ENCODE measurements at regions not wholly inside any gene's neighbourhood (a gene's known extent, or its start where the extent isn't known, plus 50 kb on each side); places are given as distances from the start of the nearest gene placed in this dataset.

DNA sequence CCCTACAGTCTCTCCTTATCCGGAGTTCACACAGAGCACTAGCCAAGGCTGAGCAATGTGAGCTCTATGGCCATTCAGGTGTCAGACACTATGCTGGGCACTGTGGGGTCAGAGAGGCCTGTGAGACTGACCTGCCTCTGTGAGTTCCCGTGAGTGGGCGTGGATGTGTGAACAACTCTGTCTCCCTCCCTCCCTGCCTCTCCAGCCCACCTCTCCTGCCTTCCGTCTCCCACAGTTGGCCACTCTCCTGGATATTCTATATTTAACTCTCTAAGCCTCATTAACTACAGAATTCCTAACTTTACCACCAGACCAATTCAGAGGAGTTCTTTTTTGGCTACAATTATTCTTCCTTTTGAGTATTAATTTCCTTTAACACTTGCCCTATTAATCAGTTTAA lies 191.6 kb upstream of the NCAM1 start:
- DNase-seq = no peak

DNA sequence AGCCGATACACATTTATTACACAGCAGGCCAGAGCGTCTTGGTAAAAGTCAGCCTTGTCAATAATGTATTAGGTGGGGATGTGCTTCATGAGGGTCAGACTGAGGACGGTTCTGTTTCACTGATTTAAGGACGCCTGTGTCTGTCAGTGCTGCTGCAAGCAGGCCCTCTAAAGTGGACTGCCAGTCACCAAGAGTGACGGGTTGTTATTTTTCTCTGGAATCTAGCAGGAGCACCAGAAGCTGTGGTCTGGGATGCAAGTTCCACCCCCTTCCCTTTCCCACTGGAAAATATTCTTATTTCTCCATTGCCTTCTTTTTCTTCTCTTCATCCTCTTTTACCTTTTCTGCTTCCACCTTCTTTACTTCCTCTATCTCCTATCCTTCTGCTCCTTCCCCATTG lies 191.2 kb upstream of the NCAM1 start:
- no peak for DNase-seq

DNA sequence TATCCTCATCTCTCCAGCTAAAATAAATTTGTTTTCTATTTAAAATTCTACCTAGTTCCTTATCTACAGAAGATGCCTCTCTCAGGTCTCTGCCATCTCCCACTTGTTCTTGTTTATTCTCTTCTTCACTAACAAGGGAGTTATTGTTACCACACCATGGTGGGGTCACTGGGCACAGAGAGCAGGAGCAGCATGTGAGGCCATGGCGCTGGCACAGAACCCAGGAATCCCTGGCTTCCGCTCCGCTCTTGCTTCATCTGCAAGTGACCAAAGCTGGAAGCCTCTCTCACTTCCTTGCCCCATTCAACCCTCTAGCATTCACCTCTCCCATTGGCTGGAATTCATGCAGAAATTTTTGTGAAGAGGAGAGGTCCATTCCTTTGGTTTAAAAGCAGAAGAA lies 190.7 kb upstream of the NCAM1 start:
- DNase-seq = no peak

DNA sequence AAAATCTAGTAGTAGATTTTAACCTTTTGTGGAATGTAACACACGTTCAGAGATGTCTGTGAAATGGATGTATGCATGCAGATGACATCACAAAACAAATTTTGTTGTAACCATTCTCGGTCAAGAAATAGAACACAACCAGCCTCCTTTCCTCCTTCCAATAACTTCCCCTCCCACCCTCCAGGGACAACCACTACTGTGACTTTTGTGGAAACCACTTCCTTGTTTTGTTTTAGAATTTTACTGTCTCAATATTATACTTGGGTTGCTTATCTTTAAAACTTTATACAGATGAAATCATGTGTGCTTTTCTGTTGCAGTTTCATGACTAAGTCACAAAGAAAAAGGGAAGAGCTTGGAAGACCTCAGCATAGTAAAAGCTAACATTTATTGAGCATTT lies 189.4 kb upstream of the NCAM1 start:
- no peak for DNase-seq

DNA sequence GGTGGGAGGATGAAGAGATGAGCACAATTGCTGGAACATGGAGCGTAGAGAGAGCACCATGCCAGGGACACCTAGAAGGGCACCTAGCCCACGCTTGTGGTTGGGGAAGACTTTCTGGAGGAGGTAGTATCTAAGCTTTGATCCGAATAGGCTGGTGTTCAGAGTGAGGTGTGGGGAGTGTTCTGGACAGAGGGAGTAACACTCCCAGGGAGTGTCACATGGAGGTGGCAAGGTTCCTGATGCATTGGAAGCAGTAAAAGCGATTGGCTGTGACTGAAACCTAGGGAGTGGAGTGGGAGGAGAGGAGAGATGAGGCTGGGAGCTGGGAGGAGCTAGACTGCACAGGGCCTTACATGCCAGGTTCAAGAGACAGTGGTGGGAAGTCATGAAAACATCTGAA lies 188.0 kb upstream of the NCAM1 start:
- no peak for DNase-seq

DNA sequence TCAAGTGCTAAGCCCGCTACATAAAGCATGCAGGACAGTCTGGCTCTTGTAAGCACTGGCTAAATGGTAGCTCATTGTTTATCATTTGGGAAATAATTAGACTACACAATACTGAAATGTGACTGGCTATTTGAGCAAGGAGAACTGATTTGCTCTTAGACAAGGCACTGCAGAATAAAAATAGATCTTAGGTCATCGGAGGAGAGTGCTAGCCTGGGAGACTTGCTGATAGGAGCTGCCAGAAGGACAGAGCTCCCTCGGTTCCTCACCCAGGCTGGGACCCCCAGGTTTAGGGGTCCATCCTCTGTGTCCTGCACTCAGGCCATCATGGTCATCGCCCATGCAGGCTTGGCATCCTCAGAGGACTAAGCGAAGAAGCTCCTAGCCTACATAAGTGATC lies 184.4 kb upstream of the NCAM1 start:
- DNase-seq = no peak

DNA sequence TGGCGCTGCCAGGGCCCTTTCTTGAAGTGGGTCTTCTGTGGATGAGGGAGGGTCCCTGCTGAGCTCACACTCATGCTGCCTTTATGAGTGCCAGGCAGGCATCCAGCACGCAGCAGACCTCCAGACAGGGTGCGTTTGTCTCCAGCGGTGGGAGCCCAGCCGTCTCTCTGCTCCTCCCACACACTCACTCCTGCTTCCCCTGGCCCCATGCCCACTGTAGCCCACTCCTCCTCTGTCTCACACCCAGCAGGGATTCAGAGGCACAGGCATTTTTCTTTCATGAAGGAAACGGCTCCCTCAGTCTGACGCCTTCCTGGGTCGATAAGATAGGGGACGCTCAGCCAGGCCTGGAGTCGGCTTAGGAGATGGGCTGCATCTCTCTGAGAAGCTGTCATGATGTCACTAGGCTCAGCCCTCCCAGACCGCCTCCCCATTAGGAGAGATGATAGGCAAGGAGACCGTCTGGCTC lies 183.9 kb upstream of the NCAM1 start:
- no peak for DNase-seq

DNA sequence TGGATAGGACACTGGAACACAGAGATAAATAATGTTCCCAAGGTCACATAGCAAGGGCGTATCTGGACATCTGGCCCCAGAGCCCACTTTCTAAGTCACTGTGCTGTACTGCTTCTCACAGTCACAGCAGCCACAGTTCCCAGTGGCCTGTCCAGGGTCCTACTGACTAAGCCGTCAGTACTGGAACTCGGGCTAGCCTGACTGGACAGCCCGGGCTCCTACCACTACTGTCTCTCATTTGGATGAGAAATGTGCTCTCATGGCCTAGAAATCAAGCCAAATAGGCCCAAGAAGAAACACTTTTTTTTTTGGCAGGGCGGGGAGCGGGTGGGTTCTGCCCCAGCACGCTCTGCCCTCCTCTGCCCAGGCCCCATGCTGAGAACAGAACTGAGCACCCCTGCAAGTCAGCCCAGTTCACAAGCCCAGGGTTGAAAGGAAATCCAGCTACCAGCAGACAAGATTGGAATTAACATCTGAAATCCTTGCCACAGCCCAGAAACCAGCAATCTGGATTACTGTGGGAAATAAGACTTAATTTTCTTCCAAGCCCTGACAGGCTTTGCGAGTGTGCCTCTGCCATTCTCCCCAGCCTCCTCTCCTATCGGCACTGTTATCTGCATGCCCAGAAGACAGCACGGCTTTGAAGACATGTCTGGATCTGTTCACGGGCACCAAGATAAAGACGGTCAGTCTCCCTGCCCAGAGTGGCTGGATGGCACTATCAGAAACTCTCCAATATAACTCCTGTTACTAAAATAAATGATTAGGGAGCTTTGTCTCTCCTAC lies 182.9 kb upstream of the NCAM1 start:
- DNase-seq = no peak

DNA sequence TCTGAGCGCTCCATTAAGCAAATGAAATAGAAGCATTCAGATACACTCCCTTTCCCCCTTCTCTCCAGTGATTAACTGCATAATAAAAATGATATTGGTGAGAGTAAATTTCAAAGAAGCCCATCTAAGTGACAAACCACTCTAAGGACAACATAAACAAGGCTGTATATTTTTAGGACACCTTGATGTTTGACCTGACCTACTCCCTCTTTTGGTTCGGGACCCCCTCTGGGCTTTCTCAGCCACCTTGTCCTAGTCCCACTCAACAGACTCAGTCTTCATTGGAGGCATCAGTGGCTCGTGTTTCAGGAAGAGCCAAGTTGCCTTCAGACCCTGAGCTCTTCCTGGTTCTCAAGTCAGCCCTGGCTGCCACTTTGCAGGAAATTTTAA lies 182.3 kb upstream of the NCAM1 start:
- DNase-seq = no peak

DNA sequence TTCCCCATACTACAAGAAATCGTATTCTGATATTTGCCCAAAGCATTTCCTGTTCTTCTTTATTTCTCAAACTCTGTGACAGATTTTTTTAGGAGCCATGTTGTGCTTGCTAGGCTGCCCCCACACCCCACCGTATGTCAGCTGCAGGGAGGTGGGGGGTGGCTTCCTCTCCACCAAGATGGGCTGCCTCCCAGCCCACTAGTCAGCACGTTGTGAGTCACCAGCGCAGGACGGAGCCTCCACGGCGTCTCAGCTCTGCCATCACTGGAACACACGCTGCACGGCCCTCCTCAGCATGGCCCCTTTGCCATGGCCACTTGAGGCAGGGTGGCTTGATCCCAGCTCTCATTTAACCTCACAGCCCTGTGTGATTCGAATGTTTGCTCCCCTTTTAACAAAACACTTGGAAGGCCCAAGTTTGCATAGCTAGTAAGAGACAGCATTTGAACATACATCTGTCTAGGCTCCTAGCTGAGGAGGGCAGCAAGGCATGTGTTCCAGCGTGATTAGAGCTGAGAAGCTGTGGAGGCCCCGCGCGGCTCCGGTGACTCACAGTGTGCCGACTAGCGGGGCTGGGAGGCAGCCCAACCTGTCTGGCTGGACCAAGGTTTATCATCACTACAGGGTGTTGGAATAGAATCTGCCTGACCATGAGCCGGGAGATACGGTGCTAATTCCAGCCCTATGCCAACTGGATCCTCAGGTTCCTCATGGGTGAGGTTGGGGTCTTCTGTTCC lies 180.7 kb upstream of the NCAM1 start:
- DNase-seq = no peak

DNA sequence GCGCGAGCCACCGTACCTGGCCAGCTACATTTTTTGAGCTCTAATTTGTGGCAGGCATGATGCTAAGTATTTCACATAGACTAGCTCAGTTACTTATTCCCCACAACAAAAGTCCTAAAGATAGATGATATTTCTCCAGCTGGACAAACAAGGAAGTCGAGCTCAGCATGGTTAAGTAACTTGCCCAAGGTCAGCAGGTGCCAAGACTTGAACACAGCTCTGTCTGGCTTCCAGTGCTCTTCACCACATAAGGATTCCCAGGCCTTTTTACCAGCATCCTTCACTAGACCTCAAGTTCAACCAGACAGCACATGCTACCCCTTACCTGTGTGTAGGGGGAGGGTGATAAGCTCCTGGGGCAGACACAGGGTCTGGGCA lies 177.3 kb upstream of the NCAM1 start:
- no peak for DNase-seq

DNA sequence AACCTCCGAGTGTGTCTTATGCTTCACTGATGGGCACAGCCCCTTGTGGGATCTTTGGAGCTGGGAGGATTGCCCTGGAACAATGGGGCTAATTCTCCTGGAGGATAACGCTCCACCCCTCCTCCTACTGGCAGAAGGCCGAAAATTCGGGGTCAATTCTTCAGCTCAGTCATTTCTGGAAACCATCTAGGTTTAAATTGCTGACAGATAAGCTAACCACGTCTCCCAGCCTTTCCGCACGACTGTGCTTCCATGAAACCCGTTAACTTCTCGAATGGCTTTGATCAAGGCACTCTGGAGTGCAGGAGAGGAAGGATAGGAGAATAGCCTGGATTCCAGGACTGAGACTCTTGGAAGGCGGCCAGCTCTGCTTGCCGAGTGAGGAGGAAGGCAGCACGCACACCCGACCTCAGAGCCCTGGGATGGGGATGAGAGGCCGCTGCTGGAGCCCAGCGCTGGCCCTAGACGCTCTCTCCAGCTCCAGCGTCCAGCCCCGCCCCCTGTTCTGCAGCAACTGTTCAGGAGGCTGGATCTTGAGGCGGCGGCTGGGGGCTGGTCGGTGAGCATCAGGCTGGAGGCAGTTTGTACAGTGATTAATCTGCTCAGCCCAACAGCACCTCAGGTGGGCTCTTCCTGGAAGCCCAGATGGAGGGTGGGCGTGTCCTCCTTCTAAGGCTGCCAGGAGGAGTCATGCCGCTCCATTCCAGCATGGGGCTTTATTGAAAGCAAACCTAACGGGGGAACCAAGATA lies 176.7 kb upstream of the NCAM1 start:
- DNase-seq = no peak

DNA sequence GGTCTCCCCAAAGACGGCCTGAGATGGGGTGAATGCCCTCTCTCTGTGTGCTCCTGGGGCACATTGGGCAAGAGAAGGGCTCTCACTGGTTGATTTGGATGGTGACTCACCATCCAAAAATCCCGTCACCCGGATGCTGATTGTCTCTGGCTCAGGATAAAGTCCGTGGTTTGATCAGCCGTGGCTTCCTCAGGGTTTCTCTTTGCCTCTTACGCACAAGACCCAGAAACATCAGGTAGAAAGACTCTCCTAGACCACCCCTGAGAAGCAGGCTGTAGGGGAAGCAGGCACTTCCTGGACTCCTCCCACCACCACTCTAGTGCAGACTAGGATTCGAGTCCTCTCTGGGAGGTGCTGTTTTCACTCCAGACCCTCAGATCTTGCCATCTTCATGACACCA lies 176.1 kb upstream of the NCAM1 start:
- no peak for DNase-seq

DNA sequence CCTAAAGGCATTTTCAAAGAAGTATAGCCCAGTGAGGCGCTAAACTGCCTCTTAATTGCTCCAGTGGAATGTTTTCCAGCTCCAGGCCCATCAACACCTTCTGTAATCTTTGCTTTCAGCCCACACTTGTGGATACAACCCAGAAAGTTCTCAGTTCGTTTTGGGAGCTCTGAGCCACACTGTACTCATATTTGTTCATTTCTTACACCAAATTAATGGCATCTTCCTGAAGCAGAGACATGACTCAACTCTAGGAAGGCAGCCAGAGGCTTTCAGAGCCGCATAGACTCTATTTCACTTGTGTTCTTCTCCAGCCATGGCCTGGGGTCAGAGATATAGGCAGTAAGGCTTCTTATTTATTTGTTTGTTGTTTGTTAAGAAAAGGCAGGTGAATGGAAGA lies 175.5 kb upstream of the NCAM1 start:
- no peak for DNase-seq

DNA sequence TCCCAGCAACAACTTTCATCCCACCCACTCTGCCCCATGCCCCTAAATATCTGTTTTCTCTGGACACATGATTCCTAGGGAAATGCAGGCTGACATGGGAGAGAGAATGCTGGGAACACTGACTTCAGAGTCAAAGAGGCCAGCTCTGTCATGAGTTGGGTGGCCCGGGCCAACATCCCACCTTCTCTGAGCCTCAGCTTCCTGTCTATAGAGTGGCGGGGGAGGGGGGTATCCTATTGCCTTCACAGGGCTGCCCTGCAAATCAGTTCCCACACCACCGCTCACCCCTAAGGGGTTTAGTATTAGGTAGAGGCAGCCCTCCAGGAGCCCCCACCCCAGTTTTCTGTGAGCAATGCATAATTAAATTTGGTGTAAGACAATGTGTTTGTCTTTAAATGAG lies 175.0 kb upstream of the NCAM1 start:
- no peak for DNase-seq

DNA sequence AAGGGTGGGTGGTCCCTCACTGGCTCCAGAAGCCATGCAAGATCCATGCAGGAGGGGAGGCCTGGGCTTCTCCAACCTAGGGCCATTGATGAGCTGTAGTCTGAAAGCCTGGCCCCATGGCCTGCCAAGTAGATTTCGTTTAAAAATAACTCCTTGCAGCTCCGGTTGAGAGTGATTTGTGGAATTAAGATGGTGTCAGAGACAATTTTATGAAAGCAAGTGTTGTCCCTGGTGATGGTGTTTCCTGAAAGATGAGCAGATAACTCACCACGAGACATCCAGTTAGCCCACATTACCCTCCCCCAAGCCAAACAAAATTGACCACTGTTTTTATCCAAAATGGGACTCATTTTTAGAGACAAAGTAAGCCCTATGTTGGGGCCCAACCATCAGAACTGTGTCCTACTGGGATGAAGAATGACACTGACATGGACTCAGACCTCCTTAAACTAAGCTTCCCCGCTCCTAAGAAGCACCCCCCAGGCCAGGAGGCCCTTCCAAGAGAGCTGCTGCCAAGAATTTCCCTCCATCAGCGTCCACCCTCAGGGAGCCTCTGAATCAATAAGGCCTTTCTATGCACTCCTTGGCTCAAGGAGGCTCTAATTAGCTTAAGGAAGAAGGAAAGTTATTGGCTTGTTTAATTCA lies 174.2 kb upstream of the NCAM1 start:
- DNase-seq = no peak

DNA sequence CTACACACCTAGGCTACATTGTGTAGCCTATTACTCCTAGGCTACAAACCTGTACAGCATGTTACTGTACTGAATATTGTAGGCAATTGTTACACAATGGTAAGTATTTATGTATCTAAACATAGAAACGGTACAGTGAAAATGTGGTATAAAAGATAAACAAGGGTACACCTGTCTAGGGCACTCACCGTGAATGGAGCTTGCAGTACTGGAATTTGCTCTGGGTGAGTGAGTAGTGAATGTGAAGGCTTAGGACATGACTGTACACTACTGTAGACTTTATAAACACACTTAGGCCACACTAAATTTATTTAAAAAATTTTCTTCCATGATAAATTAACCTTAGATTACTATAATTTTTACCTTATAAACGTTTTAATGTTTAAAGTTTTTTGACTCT lies 171.7 kb upstream of the NCAM1 start:
- DNase-seq = no peak

DNA sequence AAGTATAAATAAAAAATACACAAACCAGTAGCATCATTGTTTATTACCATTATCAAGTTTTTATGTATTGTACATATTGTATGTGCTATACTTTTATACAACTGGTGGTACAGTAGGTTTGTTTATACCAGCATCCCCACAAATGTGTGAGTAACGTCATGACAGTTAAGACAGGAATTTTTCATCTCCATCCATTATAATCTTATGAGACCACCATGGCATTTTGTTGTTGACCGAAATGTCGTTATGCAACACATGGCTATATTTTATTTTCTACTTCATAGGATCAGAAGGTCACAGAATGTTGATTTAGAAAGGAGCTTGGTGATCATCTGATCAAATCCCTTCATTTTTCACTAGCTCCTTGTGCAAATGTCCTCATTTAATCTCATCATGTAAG lies 170.9 kb upstream of the NCAM1 start:
- DNase-seq = no peak

DNA sequence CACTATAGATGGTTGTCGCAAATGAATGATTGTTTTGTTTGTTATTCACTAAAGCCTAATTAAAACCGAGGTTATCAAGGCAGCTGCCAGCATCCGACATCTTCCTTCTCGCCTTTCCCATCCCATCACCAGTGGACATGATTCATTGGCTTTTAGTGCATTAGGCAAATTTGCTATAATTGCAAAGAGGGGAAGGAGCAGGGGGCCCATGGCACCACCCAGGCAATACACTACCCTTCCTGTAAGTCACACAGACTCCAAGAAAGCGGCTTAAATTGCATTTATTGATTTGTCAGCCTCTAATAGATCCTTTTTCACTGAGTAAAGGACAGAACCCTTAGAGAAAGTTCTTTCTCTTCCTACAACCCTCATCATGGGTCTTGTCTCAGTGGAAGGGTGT lies 169.2 kb upstream of the NCAM1 start:
- DNase-seq = no peak

DNA sequence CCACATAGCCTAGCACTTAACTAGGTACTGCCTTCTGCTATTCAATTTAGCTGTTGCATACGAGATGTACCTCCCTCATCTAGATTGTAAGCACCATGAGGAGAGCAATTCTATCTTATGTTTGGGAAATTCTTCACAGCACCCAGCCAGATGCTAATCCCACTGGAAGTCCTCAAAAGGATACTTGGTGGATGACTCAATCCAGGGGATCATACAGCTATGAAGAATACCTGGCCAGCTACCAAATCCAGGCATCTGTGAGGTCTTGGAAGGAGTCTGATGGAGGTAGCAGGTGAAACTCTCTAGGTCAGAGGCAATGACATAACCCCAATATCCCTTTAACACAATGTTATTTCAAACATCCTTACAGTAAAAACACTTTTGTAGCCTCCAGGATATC lies 167.8 kb upstream of the NCAM1 start:
- DNase-seq = no peak

DNA sequence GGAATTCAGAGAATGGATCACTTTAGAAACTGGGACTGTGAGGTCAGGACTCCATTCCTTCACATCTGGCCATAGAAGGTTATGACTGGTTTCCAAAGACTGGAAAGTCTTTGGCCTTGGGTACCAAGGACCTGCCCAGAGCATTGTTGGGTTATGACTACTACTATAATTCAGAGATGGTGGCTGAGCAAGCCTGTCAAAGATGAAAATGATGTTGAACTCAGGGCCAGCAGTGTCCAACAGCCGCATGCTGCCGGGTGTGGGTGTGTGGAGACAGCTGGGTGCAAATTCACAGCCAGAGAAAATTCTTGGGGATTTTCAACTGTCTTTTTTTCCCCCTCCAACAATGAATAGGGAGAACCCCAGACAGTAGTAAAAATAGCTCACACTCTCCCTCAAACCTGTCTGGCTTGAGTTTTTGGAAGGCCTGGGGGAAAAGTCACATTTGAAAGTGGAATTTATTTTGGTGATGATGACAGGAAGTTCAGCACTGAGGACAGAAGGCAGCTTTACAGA lies 166.8 kb upstream of the NCAM1 start:
- no peak for DNase-seq

DNA sequence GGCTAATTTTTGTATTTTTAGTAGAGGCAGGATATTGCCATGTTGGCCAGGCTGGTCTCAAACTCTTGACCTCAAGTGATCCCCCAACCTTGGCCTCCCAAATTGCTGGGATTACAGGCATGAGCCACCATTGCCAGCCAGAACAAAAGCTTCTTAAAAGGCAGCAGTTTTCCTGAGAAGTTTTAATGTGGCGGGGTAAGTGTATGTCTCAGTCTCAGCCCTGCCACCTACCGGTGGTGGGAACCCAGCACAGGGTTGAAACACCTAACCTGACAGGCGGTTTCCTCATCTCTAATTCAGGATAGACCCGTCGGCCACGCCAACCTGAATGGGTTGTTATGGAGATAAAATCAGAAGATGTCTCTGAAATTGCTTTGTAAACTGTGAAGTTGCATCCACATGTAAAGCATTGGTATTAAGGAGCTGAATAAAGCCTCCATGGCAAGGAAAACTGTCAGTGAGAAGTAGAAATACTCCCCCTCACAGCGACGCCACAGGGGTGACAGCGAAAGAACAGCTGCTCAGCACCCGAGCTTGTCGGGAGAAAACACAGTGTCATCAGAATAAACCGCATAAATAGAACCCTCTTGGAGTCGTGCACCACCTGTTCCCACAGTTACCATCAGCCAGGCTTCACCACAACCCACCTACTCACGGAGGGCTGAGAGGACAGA lies 165.9 kb upstream of the NCAM1 start:
- peak; percentile 34 for DNase-seq
